HG03469 (cell line): ENCODE measurements at regions not wholly inside any gene's neighbourhood (a gene's known extent, or its start where the extent isn't known, plus 50 kb on each side); places are given as distances from the start of the nearest gene placed in this dataset.
"Not testable (repeated sequence)": the region's sequence is repeated elsewhere in the genome, so short reads cannot be mapped to it uniquely, and the experiment has no call there.

Experiments
- ATAC-seq: cut with Tn5 transposase; IDR thresholded peaks from one replicate; pipeline ENCODE4 v1.9.1; 2021; ENCODE audit warnings: mild to moderate bottlenecking, moderate library complexity, moderate number of reproducible peaks; ENCODE audit not compliant: unreplicated experiment

GRCh38 chr3:4139462-4140140, 163.6 kb upstream of the SETMAR start:
- no peak for ATAC-seq

DNA sequence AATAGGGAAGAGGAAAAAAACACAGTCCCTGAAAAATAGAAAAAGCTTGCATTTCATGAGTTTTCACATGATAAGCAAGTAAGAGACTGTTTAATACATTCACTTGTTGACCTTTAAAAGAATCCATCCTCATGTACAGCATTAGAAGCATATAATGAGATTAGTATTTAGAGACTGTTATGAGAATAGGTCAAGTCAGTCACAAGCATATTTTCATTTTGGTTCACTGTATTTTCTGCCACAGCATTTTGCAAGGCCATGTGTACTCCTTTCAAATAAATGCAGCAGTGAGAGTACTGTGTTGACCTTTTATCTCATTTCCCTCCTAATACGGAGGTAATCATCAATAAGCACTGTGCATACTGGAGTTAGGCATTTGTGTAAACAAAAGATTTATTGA, 162.2 kb upstream of the SETMAR start:
- no peak for ATAC-seq

DNA sequence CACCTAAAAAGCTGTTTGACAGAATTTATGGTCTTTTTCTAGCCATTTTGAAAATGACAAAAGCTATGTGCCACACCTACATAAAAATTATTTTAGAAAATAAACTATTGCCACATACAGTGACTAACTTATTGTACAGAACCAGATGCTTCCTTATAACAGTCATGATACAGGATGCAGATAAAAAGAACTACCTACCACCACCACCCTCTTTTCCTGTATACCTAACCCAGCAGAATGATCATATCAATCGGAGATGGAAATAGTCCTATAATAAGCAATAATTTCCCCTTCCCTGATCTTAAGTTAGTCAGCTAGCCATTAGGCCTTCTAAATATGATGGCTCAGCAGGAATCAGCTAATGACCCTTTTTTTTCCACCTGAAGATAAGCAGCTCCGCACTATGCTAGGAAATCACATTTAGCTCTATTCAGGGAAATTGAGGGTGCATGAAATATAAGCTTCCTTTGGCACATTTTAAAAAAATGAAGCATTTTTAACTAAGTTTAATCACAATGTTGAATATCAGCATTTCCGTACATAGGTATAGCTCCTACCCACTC, 155.5 kb upstream of the SETMAR start:
- ATAC-seq: no peak

DNA sequence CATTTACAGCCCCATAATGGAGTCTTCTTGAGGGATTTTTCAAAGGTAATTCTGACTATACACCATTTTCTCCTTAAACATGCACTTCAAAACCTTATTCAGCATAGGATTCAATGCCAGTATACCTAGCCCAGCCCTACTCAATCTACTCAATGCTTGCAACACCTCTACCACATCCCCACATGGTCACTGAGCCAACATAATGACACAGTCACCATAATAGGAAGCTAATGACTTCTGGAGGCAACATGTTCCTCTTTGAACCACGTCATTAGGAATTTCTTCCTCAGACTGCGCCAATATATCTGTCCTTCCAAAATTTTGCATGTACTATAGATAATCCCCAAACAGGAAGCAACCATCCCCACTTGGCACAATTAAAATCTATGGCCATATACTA, 153.9 kb upstream of the SETMAR start:
- ATAC-seq: no peak

- ATAC-seq: no peak
Measured at GRCh38 chr3:4150816-4151215, 152.4 kb upstream of the SETMAR start.

DNA sequence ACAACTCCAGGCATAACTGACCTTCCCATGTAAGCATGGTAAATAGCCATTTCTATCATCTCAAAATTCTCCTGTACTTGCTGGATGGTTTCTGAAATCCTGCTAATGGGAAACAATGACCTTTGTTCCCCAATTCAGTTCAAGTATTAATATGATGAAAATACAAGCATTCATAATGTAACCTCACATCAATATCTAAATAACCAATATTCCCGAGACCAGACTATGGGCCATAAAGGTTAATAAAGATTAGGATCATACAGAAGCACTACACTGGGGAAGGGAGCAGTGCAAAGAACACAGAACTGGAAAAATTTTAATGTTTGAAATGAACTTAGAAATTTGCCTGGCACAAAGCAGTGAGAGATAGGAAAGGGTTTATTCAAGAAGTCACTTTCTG, 151.3 kb upstream of the SETMAR start:
- ATAC-seq: no peak

DNA sequence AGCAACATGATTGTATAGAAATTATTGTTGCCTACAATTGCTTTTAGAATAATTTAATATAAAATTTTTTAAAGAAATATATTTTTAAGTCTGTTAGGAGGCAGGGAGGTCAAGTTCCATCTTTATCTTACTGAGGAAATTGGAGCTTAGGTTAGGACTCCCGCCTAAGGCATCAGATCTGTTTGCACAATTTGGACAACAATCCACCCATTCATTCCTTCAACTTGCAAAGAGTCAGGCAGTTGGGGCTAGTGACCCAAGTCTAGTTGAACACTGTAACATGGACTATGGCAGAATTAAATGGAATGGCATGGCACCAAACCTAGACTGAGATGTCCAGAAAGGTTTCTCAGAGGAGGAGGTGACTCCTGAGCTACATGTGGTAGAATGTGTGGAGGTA, 149.4 kb upstream of the SETMAR start:
- ATAC-seq: no peak

GRCh38 chr3:4158329-4158728, 144.8 kb upstream of the SETMAR start:
- no peak for ATAC-seq

DNA sequence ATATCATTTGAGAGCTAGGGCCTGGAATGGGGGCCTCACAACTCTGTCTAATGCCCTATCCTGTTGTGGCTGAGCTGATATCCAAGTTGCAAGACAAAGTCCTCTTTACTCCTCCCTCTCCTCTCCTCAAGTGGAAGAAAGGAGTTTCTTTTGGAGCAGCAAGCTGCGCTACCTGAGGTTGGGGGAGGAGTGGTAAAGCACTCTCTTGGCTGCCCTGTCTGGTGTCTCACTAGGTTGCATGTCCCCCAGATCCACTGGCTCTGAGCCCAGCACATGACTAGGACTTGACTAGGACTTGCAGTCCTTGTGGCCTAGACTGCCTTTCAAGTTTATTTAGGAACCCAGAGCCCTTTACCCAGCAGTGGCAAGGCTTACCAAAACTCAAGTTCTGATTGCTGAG, 141.1 kb upstream of the SETMAR start:
- no peak for ATAC-seq

- ATAC-seq: no peak
Measured at GRCh38 chr3:4163011-4163410, 140.2 kb upstream of the SETMAR start.

DNA sequence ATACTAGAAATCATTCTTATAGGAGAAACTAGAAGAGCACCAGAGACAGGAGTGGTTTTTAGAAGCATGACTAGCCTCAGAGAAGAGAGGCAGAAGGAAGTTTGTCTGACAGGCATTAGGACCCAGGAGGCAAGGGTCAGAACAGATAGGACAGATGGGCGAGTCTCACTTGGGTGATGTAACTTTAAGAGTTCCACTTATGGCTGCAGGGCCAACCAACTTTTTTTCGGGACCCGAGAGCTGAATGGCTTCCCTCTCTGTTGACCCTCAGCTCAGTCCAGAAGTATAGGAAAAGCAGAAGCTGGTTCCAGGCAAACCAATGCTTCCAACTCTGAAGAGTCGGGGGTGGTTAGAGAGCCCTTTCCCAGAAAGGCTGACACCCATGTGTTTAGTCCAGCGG, 136.6 kb upstream of the SETMAR start:
- ATAC-seq: no peak

DNA sequence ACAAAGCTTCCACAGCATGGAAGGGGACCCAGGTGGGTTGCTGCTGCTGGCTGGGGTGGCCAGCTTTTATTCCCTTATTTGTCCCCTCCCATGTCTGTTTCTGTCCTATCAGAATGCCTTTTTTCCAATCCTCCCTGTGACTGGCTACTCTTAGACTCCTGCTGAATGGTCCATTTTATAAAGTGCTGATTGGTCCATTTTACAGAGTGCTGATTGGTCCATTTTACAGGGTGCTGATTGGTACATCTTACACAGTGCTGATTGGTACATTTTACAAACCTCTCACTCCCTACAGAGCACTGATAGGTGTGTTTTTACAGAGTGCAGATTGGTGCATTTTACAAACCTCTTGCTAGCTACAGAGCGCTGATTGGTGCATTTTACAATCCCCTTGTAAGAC, 135.9 kb upstream of the SETMAR start:
- not testable (repeated sequence) for ATAC-seq

DNA sequence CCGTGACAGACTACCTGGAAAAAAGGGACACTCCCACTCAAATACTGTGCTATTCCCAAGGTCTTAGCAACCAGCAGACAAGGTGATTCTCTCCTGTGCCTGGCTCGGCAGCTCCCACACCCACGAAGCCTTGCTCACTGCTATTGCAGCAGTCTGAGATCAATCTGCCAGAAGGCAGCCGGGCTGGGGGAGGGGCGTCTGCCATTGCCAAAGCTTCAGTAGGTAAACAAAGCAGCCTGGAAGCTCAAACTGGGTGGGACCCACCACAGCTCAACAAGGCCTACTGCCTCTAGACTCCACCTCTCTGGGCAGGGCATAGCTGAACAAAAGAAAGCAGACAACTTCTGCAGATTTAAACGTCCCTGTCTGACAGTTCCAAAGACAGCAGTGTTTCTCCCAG, 128.4 kb upstream of the SETMAR start:
- no peak for ATAC-seq

DNA sequence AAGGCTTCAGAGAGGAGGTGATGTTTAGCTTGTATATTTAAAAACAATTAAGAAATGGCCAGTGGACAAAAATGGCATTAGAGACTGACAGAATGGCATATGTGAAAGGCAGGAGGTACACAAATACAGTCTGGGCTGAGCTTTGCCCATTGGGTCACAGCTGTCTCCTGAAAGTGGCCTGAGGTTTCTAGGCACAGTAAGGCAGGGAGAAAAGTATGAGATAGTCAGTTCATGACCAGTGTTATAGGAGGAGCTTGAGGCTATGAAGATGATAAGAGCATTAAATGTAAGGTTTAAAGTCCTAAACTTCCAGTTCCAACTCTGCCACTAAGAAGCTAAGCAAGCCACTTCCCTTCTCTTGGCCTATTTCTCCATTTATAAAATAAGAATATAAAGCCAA, 111.2 kb upstream of the SETMAR start:
- ATAC-seq: no peak

DNA sequence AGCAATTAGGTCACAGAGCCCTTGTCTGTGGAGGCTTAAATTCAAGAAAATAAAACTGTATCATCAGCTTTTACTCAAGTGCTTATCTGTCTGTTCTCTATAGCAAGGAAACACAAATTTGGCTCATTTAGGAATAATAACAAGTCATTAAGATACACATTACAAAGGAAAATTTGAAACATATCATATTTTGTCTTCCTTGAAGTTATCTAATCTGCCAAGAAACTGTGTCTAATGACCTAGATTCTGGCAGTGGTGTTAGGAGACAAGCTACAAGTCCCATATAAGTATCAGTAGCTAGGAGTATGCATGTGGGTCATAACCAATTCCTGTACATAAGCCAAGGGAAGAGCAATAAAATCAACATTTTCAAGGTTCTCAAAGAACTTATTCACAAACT, 108.2 kb upstream of the SETMAR start:
- ATAC-seq: no peak

DNA sequence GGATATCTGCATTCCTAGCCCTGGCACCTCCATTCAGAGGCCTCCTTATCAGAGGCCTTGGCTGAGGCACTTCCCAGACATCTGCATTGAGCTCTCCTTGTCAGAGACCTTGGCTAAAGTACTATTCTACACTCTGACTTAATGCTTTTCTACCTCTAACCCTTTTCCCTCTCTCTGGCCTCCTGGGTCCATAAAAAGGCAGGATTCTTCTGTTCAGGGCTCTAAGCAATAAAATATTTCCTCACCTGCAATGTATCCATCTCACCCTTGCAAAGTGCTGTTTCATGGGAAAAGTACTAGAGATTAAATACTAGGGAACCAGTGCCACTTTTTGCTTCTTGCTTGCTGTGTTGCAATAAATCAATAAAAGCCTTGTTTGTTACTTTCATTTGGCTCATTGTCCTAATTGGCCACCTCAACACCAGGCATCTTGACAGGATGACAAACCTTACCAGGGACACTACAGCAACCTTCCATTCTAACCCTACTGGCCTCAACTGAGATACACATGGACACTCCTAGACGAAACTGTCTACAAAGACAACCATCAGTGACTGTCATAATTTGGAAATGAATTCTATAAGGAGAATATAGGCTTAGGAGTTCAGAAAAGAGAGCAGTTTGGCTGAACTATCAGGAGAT, 106.5 kb upstream of the SETMAR start:
- ATAC-seq: no peak

DNA sequence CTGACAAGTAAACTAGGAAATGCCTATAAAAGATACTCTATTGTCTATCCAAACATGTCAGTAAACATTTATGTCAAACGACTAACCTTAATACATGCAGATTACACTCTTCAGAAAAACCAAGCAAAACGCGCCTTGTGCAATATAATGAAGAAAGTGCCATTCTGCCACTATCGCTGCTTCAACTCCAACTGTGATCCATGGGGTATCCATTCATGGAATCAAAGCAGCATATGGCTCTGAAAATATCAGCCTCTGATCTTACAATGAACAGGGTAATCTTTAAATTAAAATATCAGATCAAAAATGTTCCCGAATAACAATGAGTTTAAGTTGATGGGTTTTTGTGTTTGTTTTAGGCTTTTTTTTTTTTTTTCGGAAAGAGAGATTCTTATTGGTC, 105.5 kb upstream of the SETMAR start:
- ATAC-seq: no peak

- no peak for ATAC-seq
Measured at GRCh38 chr3:4198491-4198890, 104.7 kb upstream of the SETMAR start.

- not testable (repeated sequence) for ATAC-seq
Measured at GRCh38 chr3:4204776-4205175, 98.4 kb upstream of the SETMAR start.

- no peak for ATAC-seq
Measured at GRCh38 chr3:4207672-4208071, 95.5 kb upstream of the SETMAR start.

- ATAC-seq: no peak
Measured at GRCh38 chr3:4208556-4208955, 94.6 kb upstream of the SETMAR start.

DNA sequence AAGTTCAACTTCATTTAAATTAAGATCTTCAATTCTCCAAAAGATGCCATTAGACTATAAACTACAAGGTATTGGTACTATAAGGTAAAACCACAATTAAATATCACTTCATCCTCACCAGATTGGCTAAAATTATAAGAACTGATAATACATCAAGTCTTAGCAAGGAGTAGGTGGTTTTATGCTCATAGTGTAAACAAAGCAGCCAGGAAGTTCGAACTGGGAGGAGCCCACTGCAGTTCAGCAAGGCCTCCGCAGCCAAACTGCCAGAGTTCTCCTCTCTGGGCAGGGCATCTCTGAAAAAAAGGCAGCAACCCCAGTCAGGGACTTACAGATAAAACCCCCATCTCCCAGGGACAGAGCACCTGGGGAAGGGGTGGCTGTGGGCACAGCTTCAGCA, 91.6 kb upstream of the SETMAR start:
- no peak for ATAC-seq

- ATAC-seq: not testable (repeated sequence)
Measured at GRCh38 chr3:4213420-4213819, 89.7 kb upstream of the SETMAR start.
